PFSK-1 (cell line): ENCODE measurements at regions not wholly inside any gene's neighbourhood (a gene's known extent, or its start where the extent isn't known, plus 50 kb on each side); places are given as distances from the start of the nearest gene placed in this dataset.

ENCODE experiments used
- FOXP2 ChIP-seq: optimal IDR thresholded peaks from 2 replicates; pipeline ENCODE3; 2011; ENCODE audit warnings: borderline replicate concordance, control low read depth, inconsistent platforms; ENCODE audit not compliant: insufficient read depth; ENCODE audit errors: extremely low read length, extremely low read depth
- POLR2AphosphoS5 ChIP-seq: IDR thresholded peaks from 2 replicates; pipeline ENCODE4 v1.6.1; 2012; ENCODE audit warnings: low read depth, mild to moderate bottlenecking, control low read depth, low read length, moderate library complexity
- REST ChIP-seq, 2 experiments: IDR thresholded peaks; 2 replicates each; pipeline versions ENCODE4 v1.6.1 to v1.8.0; 2011 to 2012; ENCODE audit warnings: low read depth in 2 of 2, low read length in 2 of 2, control low read depth in 1 of 2, inconsistent platforms in 1 of 2, mild to moderate bottlenecking in 1 of 2, moderate library complexity in 1 of 2; ENCODE audit not compliant: insufficient read depth in 1 of 2
- SIN3A ChIP-seq: IDR thresholded peaks from 2 replicates; pipeline ENCODE4 v1.6.1; 2012; ENCODE audit warnings: mild to moderate bottlenecking, low read length, moderate library complexity, borderline replicate concordance; ENCODE audit not compliant: insufficient read depth
- TAF1 ChIP-seq: IDR thresholded peaks from 2 replicates; pipeline ENCODE4 v1.6.1; 2012; ENCODE audit warnings: low read length, control low read depth, borderline replicate concordance; ENCODE audit not compliant: insufficient read depth

- TF ChIP-seq SIN3A = no peak
- TF ChIP-seq POLR2AphosphoS5 = no peak
- no peak for TF ChIP-seq REST (IDR thresholded peaks at IDR 0.05; ENCODE audit: insufficient read depth in 1 of 2, low read depth in 2 of 2, low read length in 2 of 2)
- no peak for TF ChIP-seq FOXP2
- no peak for TF ChIP-seq TAF1
These were observed 245.9 kb downstream of the BCOR start for GRCh38 chrX:39851745-39852455.

GRCh38 chrX:39852491-39852890, 245.3 kb downstream of the BCOR start:
- no peak for TF ChIP-seq SIN3A
- TF ChIP-seq POLR2AphosphoS5 = no peak
- no peak for TF ChIP-seq FOXP2
- no peak for TF ChIP-seq REST (IDR thresholded peaks at IDR 0.05; ENCODE audit: insufficient read depth in 1 of 2, low read depth in 2 of 2, low read length in 2 of 2)

- TF ChIP-seq SIN3A (no peak), TAF1 (no peak), REST (IDR thresholded peaks at IDR 0.05; ENCODE audit: insufficient read depth in 1 of 2, low read depth in 2 of 2, low read length in 2 of 2) (no peak), POLR2AphosphoS5 (no peak), FOXP2 (no peak)
These were observed 244.2 kb downstream of the BCOR start for GRCh38 chrX:39853417-39854030.

DNA sequence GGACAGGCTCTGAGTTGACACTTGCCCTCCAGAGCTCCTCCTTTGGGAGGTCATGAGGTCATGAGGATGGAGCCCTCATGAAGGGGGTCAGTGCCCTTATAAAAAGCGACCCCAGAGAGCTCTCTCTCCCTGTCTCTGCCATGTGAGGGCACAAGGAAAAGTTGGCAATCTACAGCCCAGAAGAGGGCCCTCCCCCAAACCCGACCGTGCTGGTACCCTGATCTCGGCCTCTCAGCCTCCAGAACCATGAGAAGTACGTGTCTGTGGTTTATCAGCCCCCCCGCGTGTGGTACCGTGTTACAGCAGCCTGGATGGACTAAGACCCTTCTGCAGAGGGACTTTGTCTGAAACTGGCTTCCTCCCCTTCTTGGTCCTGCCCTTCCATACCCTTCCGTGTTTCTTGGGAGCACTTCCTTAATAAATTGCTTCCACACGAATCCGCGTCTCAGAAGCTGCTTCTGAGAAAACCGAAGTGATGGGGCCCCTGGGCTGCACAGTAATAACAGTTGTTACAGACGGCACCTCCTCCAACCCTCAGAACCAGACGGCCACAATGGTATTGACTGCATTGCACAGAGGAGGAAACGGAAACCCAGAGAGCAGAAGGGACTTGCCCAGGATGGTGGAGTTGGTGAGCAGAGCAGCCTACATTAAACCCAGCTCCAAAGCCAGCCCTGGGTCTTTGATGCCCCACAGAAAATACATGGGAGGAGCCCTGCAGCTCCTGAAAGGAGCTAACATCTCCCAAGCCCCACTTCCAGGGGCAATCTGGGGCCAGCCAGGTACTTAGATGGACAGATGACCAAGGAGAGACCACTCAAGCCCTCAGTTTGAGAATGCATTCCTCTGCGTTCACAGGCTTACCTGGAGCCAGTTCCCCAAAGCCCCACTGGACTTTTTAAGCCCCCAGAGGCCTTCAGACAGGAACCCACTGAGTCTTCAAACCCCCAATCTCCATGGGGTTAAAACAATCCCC, 242.7 kb downstream of the BCOR start:
- TF ChIP-seq SIN3A (no peak), REST (IDR thresholded peaks at IDR 0.05; ENCODE audit: insufficient read depth in 1 of 2, low read depth in 2 of 2, low read length in 2 of 2) (no peak), TAF1 (no peak), POLR2AphosphoS5 (no peak), FOXP2 (no peak)
